K562 (cell line): ENCODE measurements at regions not wholly inside any gene's neighbourhood (a gene's known extent, or its start where the extent isn't known, plus 50 kb on each side); places are given as distances from the start of the nearest gene placed in this dataset.

Source experiments
- ATAC-seq: fragments of 200-7000 bp; cut with Tn5 transposase; 3 replicates; pipeline ENCODE4 v1.9.1; 2020; ENCODE audit warnings: moderate library complexity
- BruUV-seq: library from RNA; stranded (reverse); fragments of 400-500 nt; replicated peaks from 2 replicates; lab custom pipeline; 2021; lab: Mats Ljungman, UMichigan
- CTCF ChIA-PET: fragments of 300-600 bp; formaldehyde crosslinking; extraction: SDS; loops from one replicate; lab custom pipeline; 2021; ENCODE audit warnings: low intra/inter-chr PET ratio; lab: Yijun Ruan, JAX
- POLR2A ChIA-PET: fragments of 300-600, 350-650 bp; sonication (Branson Sonifier 250); formaldehyde crosslinking; extraction: SDS; loops from one replicate; lab custom pipeline; 2021; ENCODE audit warnings: antibody characterized with exemption, inconsistent platforms; lab: Yijun Ruan, JAX
- DNase-seq, 4 experiments: peaks; one replicate each; pipeline versions ENCODE4 v3.0.0 to v3.0.0-alpha.2; 2011 to 2018; ENCODE audit warnings: low spot score in 3 of 4, mixed read lengths in 3 of 4; ENCODE audit errors: extremely low read depth in 1 of 4
- FAIRE-seq: peaks from 2 replicates; lab custom pipeline; 2011; peaks lifted over from hg19 to GRCh38; lab: Jason Lieb, UNC
- H2AFZ ChIP-seq: 2 replicates; pipeline ENCODE4 v1.6.0; 2011; ENCODE audit warnings: low read depth, low read length, control low read depth, inconsistent platforms
- H3K27ac ChIP-seq: fragments of 200-600 bp; 3 replicates; pipeline ENCODE4 v1.8.0; 2011; ENCODE audit warnings: low read depth, mild to moderate bottlenecking, control low read depth, inconsistent platforms, low read length, moderate library complexity, mixed read lengths; ENCODE audit errors: extremely low read depth
- H3K27me3 ChIP-seq, 2 experiments: fragments of 300-600 bp in 1 of 2; 2 replicates in 1 of 2; 3 replicates in 1 of 2; pipeline versions ENCODE4 v1.6.0 to v1.8.0; 2011; ENCODE audit warnings: inconsistent platforms in 2 of 2, low read length in 2 of 2, mild to moderate bottlenecking in 1 of 2, mixed read lengths in 1 of 2, moderate library complexity in 1 of 2; ENCODE audit not compliant: control insufficient read depth in 2 of 2, insufficient read depth in 2 of 2
- H3K36me3 ChIP-seq: fragments of 300-600 bp; 3 replicates; pipeline ENCODE4 v1.8.0; 2011; ENCODE audit warnings: mild to moderate bottlenecking, low read length, inconsistent platforms; ENCODE audit not compliant: control insufficient read depth, insufficient read depth
- H3K4me1 ChIP-seq, 2 experiments: fragments of 200-600 bp in 1 of 2; replicated peaks in 1 of 2; 2 replicates in 1 of 2; 3 replicates in 1 of 2; pipeline versions ENCODE4 v1.5.1 to v1.8.0; 2011; ENCODE audit warnings: inconsistent platforms in 2 of 2, low read length in 2 of 2, mild to moderate bottlenecking in 1 of 2, mixed read lengths in 1 of 2, moderate library complexity in 1 of 2; ENCODE audit not compliant: control insufficient read depth in 2 of 2, insufficient read depth in 2 of 2
- H3K4me2 ChIP-seq: 2 replicates; pipeline ENCODE4 v1.6.1; 2011; ENCODE audit warnings: low read length, control low read depth, inconsistent platforms, mixed read lengths; ENCODE audit not compliant: insufficient read depth
- H3K4me3 ChIP-seq: fragments of 200-600 bp; sonication (generic), shearing (Covaris generic); 2 replicates; pipeline ENCODE4 v1.5.1; 2016; ENCODE audit warnings: control low read depth, inconsistent platforms
- H3K79me2 ChIP-seq: fragments of 200-600 bp; 3 replicates; pipeline ENCODE4 v1.8.0; 2011; ENCODE audit warnings: low read length, inconsistent platforms; ENCODE audit not compliant: control insufficient read depth, insufficient read depth
- H3K9ac ChIP-seq, 2 experiments: 2 replicates each; pipeline versions ENCODE4 v1.6.0 to v1.6.1; 2011; ENCODE audit warnings: low read depth in 2 of 2, low read length in 2 of 2, control low read depth in 1 of 2, inconsistent platforms in 1 of 2, mild to moderate bottlenecking in 1 of 2, mixed read lengths in 1 of 2; ENCODE audit not compliant: insufficient read depth in 1 of 2
- H3K9me1 ChIP-seq: one replicate; pipeline ENCODE4 v1.6.0; 2011; ENCODE audit warnings: inconsistent platforms, mild to moderate bottlenecking, low read length, moderate library complexity; ENCODE audit not compliant: control insufficient read depth, insufficient read depth
- H3K9me3 ChIP-seq: replicated peaks from 2 replicates; pipeline ENCODE4 v1.5.1; 2011; ENCODE audit warnings: low read depth, low read length, inconsistent platforms; ENCODE audit not compliant: control insufficient read depth, insufficient read depth
- H4K20me1 ChIP-seq: replicated peaks from 2 replicates; pipeline ENCODE4 v1.6.1; 2011; ENCODE audit warnings: low read length, inconsistent platforms, mixed read lengths; ENCODE audit not compliant: control insufficient read depth, insufficient read depth
- BDP1 ChIP-seq: IDR thresholded peaks from 3 replicates; pipeline ENCODE4 v1.6.1; 2011; ENCODE audit not compliant: insufficient read length, insufficient read depth
- ETS1 ChIP-seq: conservative IDR thresholded peaks from 2 replicates; pipeline ENCODE4 v1.6.1; 2011; ENCODE audit warnings: low read depth, mild to moderate bottlenecking, low read length; ENCODE audit not compliant: control insufficient read depth
- GTF2A2 ChIP-seq: IDR thresholded peaks from 2 replicates; pipeline ENCODE4 v1.6.1; 2016; ENCODE audit warnings: mild to moderate bottlenecking, missing genetic modification characterization, missing compliant biosample characterization
- MBD2 ChIP-seq: sonication (generic); IDR thresholded peaks from 2 replicates; pipeline ENCODE4 v1.6.1; 2016; ENCODE audit warnings: low read depth, borderline replicate concordance
- OTX1 ChIP-seq: fragments of 450-650 bp; formaldehyde crosslinking; IDR thresholded peaks from 2 replicates; pipeline ENCODE4 v1.4.0; 2022; ENCODE audit warnings: mild to moderate bottlenecking
- PCBP1 ChIP-seq: fragments of 200-400 bp; formaldehyde crosslinking; IDR thresholded peaks from 2 replicates; pipeline ENCODE4 v1.6.1; 2018; ENCODE audit warnings: mild to moderate bottlenecking, low read depth, low read length; ENCODE audit not compliant: poor library complexity, severe bottlenecking
- PHF20 ChIP-seq: fragments of 450-650 bp; IDR thresholded peaks from 2 replicates; pipeline ENCODE4 v1.6.1; 2018; ENCODE audit not compliant: partially characterized antibody
- SIRT6 ChIP-seq: IDR thresholded peaks from one replicate; pipeline ENCODE4 v1.6.1; 2012; ENCODE audit warnings: low read depth, mild to moderate bottlenecking, control low read depth, inconsistent platforms, low read length, moderate library complexity
- SMARCB1 ChIP-seq: IDR thresholded peaks from 2 replicates; pipeline ENCODE4 v1.6.1; 2011; ENCODE audit warnings: improper control_type of control experiment, low read depth; ENCODE audit not compliant: insufficient read length
- TFE3 ChIP-seq: fragments of 450-650 bp; formaldehyde crosslinking; IDR thresholded peaks from 2 replicates; pipeline ENCODE4 v1.4.0; 2020; ENCODE audit warnings: mild to moderate bottlenecking, mixed read lengths
- ZNF124 ChIP-seq: sonication (generic); formaldehyde crosslinking; IDR thresholded peaks from 2 replicates; pipeline ENCODE4 v1.8.1; 2022; ENCODE audit warnings: missing genetic modification reagents
- ZNF668 ChIP-seq: fragments of 250-450 bp; sonication (Bioruptor Pico); IDR thresholded peaks from 2 replicates; pipeline ENCODE4 v1.8.0; 2022; ENCODE audit warnings: mild to moderate bottlenecking, inconsistent platforms
- ZNF696 ChIP-seq: fragments of 250-450 bp; sonication (Bioruptor Pico); conservative IDR thresholded peaks from 2 replicates; pipeline ENCODE4 v1.4.0; 2020; ENCODE audit warnings: mild to moderate bottlenecking, moderate library complexity
- ZZZ3 ChIP-seq: fragments of 450-650 bp; IDR thresholded peaks from 2 replicates; pipeline ENCODE4 v1.6.1; 2016; ENCODE audit warnings: antibody characterized with exemption, mild to moderate bottlenecking, moderate library complexity
- WGBS: fragments of 100-300 bp; shearing (Covaris generic); methylation state at CpG from one replicate; pipeline ENCODE4 v1.1.6; 2016; ENCODE audit warnings: low coverage, mixed read lengths; ENCODE audit not compliant: insufficient coverage; ENCODE audit errors: missing lambda C conversion rate; 5-methylcytosine and 5-hydroxymethylcytosine counted together
- in situ Hi-C: fragments of 300-500 bp; cut with MboI; formaldehyde crosslinking; loops from 4 replicates; pipeline ENCODE4 v1.15.0; 2018; ENCODE audit warnings: inconsistent platforms, mixed read lengths
- intact Hi-C: fragments of 100-400 bp; cut with micrococcal nuclease; formaldehyde crosslinking; loops from 2 replicates; pipeline ENCODE4 v1.14.2; 2022

GRCh38 chr5:167311340-167311739 is 980.1 kb upstream of the WWC1 start:
- DNase-seq (no peak), ATAC-seq (no peak), FAIRE-seq (no peak)
- no TSS peak for BruUV-seq
- POLR2A ChIA-PET = no interaction called here
- Histone ChIP-seq H2AFZ (no peak overlapping the region), H3K9me1 (no peaks in the 10 kb centered on the region), H3K27me3 (no peaks in the 10 kb centered on the region), H3K4me2 (no peak overlapping the region), H3K27ac (no peak overlapping the region), H4K20me1 (no peaks in the 10 kb centered on the region), H3K9ac (no peak overlapping the region), H3K36me3 (no peaks in the 10 kb centered on the region), H3K9me3 (no peaks in the 10 kb centered on the region), H3K4me3 (no peak overlapping the region), H3K79me2 (no peaks in the 10 kb centered on the region), H3K4me1 (no peaks in the 10 kb centered on the region)
- no peak for TF ChIP-seq ETS1
- no peak for TF ChIP-seq MBD2
- no peak for TF ChIP-seq SMARCB1
- TF ChIP-seq SIRT6 = no peak
- TF ChIP-seq OTX1 (CRISPR knock-in tag) = no peak
- no peak for TF ChIP-seq ZZZ3
- TF ChIP-seq ZNF124 (CRISPR knock-in tag) = no peak
- no peak for TF ChIP-seq ZNF668 (CRISPR knock-in tag)
- TF ChIP-seq TFE3 (CRISPR knock-in tag) = no peak
- TF ChIP-seq PCBP1 = no peak
- no peak for TF ChIP-seq BDP1
- no peak for TF ChIP-seq PHF20
- TF ChIP-seq ZNF696 (CRISPR knock-in tag) = no peak
- TF ChIP-seq GTF2A2 = no peak
- intact Hi-C loops (no loop called here), in situ Hi-C loops (no loop called here)
- WGBS = 0% methylated on average over 3 of the region's 3 CpGs
- CTCF ChIA-PET = no interaction called here
